ENCODE measurements at regions not wholly inside any gene's neighbourhood (a gene's known extent, or its start where the extent isn't known, plus 50 kb on each side); places are given as distances from the start of the nearest gene placed in this dataset.

- H3K4me3 ChIP-seq (ENCODE audit: low read depth, low read length), result no peak overlapping the region
- TF ChIP-seq CTCF (IDR thresholded peaks at IDR 0.05; ENCODE audit: low read depth, low read length), result no peak
- in situ Hi-C loops (cut with HindIII; ENCODE audit: low sequenced_read_pairs), result no loop called here
- DNase-seq (ENCODE audit: low read depth, low spot score), result no peak
These were observed 438.1 kb downstream of the MDFIC start for GRCh38 chr7:115359955-115360354.

GRCh38 chr7:115359119-115359518 is 437.2 kb downstream of the MDFIC start:
- in situ Hi-C loops (cut with HindIII; ENCODE audit: low sequenced_read_pairs), result no loop called here

GRCh38 chr7:115357703-115357999 is 435.8 kb downstream of the MDFIC start:
- no peak for TF ChIP-seq CTCF (IDR thresholded peaks at IDR 0.05; ENCODE audit: low read depth, low read length)
- in situ Hi-C loops (cut with HindIII; ENCODE audit: low sequenced_read_pairs), result no loop called here
- no peak overlapping the region for H3K4me3 ChIP-seq (ENCODE audit: low read depth, low read length)
- no peak for DNase-seq (ENCODE audit: low read depth, low spot score)

More at GRCh38 chr7:115359119-115359518, 437.2 kb downstream of the MDFIC start:
- TF ChIP-seq CTCF (IDR thresholded peaks at IDR 0.05; ENCODE audit: low read depth, low read length), result no peak
- no peak overlapping the region for H3K4me3 ChIP-seq (ENCODE audit: low read depth, low read length)
- no peak for DNase-seq (ENCODE audit: low read depth, low spot score)

- in situ Hi-C loops (cut with HindIII; ENCODE audit: low sequenced_read_pairs), result no loop called here
- DNase-seq (ENCODE audit: low read depth, low spot score), result peak; percentile 84
- no peak for TF ChIP-seq CTCF (IDR thresholded peaks at IDR 0.05; ENCODE audit: low read depth, low read length)
- H3K4me3 ChIP-seq (ENCODE audit: low read depth, low read length), result no peak overlapping the region
These were observed 435.3 kb downstream of the MDFIC start for GRCh38 chr7:115356999-115357702.

- peak; percentile 63 for TF ChIP-seq CTCF (IDR thresholded peaks at IDR 0.05; ENCODE audit: low read depth, low read length)
- no peak overlapping the region for H3K4me3 ChIP-seq (ENCODE audit: low read depth, low read length)
- in situ Hi-C loops (cut with HindIII; ENCODE audit: low sequenced_read_pairs), result no loop called here
- DNase-seq (ENCODE audit: low read depth, low spot score), result peak; percentile 22
These were observed 434.3 kb downstream of the MDFIC start for GRCh38 chr7:115356139-115356746.

GRCh38 chr7:115354925-115355324 is 433.0 kb downstream of the MDFIC start:
- no peak for DNase-seq (ENCODE audit: low read depth, low spot score)
- no peak overlapping the region for H3K4me3 ChIP-seq (ENCODE audit: low read depth, low read length)
- in situ Hi-C loops (cut with HindIII; ENCODE audit: low sequenced_read_pairs), result no loop called here
- no peak for TF ChIP-seq CTCF (IDR thresholded peaks at IDR 0.05; ENCODE audit: low read depth, low read length)
